Esophagus (tissue), 2 donors: ENCODE measurements at regions not wholly inside any gene's neighbourhood (a gene's known extent, or its start where the extent isn't known, plus 50 kb on each side); places are given as distances from the start of the nearest gene placed in this dataset.
"Not testable (repeated sequence)": the region's sequence is repeated elsewhere in the genome, so short reads cannot be mapped to it uniquely, and the experiment has no call there.

Experiments used
- H3K27ac ChIP-seq, 2 donors: one replicate each; pipeline ENCODE4 v1.5.1; 2013; ENCODE audit warnings: low read depth in 2 of 2, mild to moderate bottlenecking in 2 of 2, inconsistent platforms in 1 of 2, low read length in 1 of 2, moderate library complexity in 1 of 2
- H3K27me3 ChIP-seq, 2 donors: one replicate each; pipeline ENCODE4 v1.6.1; 2013; ENCODE audit warnings: low read length in 2 of 2, control low read depth in 1 of 2, mild to moderate bottlenecking in 1 of 2; ENCODE audit not compliant: insufficient read depth in 2 of 2, control insufficient read depth in 1 of 2
- H3K36me3 ChIP-seq, 2 donors: one replicate each; pipeline ENCODE4 v1.6.1; 2013; ENCODE audit warnings: low read length in 1 of 2; ENCODE audit not compliant: control insufficient read depth in 2 of 2, insufficient read depth in 2 of 2
- H3K4me1 ChIP-seq, 2 donors: one replicate each; pipeline ENCODE4 v1.6.1; 2013; ENCODE audit warnings: low read length in 1 of 2; ENCODE audit not compliant: control insufficient read depth in 2 of 2, insufficient read depth in 2 of 2
- H3K4me3 ChIP-seq, 2 donors: one replicate each; pipeline ENCODE4 v1.5.1; 2013; ENCODE audit warnings: low read length in 2 of 2, mild to moderate bottlenecking in 2 of 2, low read depth in 1 of 2, moderate library complexity in 1 of 2
- H3K9me3 ChIP-seq, 2 donors: one replicate each; pipeline ENCODE4 v1.6.1; 2013; ENCODE audit warnings: mild to moderate bottlenecking in 2 of 2, low read depth in 1 of 2, low read length in 1 of 2, moderate library complexity in 1 of 2; ENCODE audit not compliant: control insufficient read depth in 2 of 2, insufficient read depth in 1 of 2
- WGBS, 2 donors: extraction: QIAGEN DNeasy Blood & Tissue Kit; methylation state at CpG; one replicate each; pipeline ENCODE4 v1.1.7; 2013; 5-methylcytosine and 5-hydroxymethylcytosine counted together
- donor health status: healthy with polysubstance abuse.
- donor health status: Bipolar disorder and iron deficiency.

- Histone ChIP-seq H3K4me3 (no peak overlapping the region), H3K27ac (no peak overlapping the region), H3K9me3 (no peaks in the 10 kb centered on the region), H3K36me3 (no peaks in the 10 kb centered on the region), H3K27me3 (no peaks in the 10 kb centered on the region), H3K4me1 (no peaks in the 10 kb centered on the region)
- WGBS, 2 donors, result 49 to 55% methylated on average over 5 of the region's 5 CpGs
Observed at GRCh38 chr1:196160066-196160795, 448.0 kb downstream of the KCNT2 start.

GRCh38 chr1:196155586-196155985 lies 452.7 kb downstream of the KCNT2 start:
- no peaks in the 10 kb centered on the region for H3K36me3 ChIP-seq

GRCh38 chr1:196152975-196153374 lies 455.3 kb downstream of the KCNT2 start:
- 89 to 91% methylated on average over 5 of the region's 5 CpGs for WGBS, 2 donors
- Histone ChIP-seq H3K36me3 (no peaks in the 10 kb centered on the region), H3K4me1 (peaks cover 0 to 3% of the 10 kb centered on the region in 2 donors), H3K4me3 (no peak overlapping the region), H3K9me3 (no peaks in the 10 kb centered on the region), H3K27ac (no peak overlapping the region), H3K27me3 (no peaks in the 10 kb centered on the region)

More at GRCh38 chr1:196155586-196155985, 452.7 kb downstream of the KCNT2 start:
- no peak overlapping the region for H3K4me3 ChIP-seq
- 87 to 88% methylated on average over 2 of the region's 2 CpGs for WGBS, 2 donors
- H3K9me3 ChIP-seq, result no peaks in the 10 kb centered on the region
- no peaks in the 10 kb centered on the region for H3K27me3 ChIP-seq
- no peak overlapping the region for H3K27ac ChIP-seq
- H3K4me1 ChIP-seq, result peaks cover 0 to 3% of the 10 kb centered on the region in 2 donors

- no peaks in the 10 kb centered on the region for H3K27me3 ChIP-seq
- 38 to 42% methylated on average over 3 of the region's 3 CpGs for WGBS, 2 donors
- H3K9me3 ChIP-seq, result no peaks in the 10 kb centered on the region
- no peak overlapping the region for H3K4me3 ChIP-seq
- no peak overlapping the region for H3K27ac ChIP-seq
- H3K4me1 ChIP-seq, result peaks cover 0 to 3% of the 10 kb centered on the region in 2 donors
- no peaks in the 10 kb centered on the region for H3K36me3 ChIP-seq
Observed at GRCh38 chr1:196152086-196152485, 456.2 kb downstream of the KCNT2 start.

GRCh38 chr1:196148367-196148970 lies 459.8 kb downstream of the KCNT2 start:
- Histone ChIP-seq H3K27me3 (no peaks in the 10 kb centered on the region), H3K36me3 (no peaks in the 10 kb centered on the region), H3K4me1 (peaks cover 0 to 3% of the 10 kb centered on the region in 2 donors), H3K9me3 (no peaks in the 10 kb centered on the region), H3K27ac (no peak overlapping the region), H3K4me3 (no peak overlapping the region)
- 40 to 45% methylated on average over 3 of the region's 3 CpGs for WGBS, 2 donors

- H3K9me3 ChIP-seq, result no peaks in the 10 kb centered on the region
- no peak overlapping the region for H3K4me3 ChIP-seq
- H3K27ac ChIP-seq, result no peak overlapping the region
- no peaks in the 10 kb centered on the region for H3K36me3 ChIP-seq
- H3K27me3 ChIP-seq, result no peaks in the 10 kb centered on the region
- WGBS, 2 donors, result 96 to 97% methylated on average over 2 of the region's 2 CpGs
- H3K4me1 ChIP-seq, result peaks cover 0 to 3% of the 10 kb centered on the region in 2 donors
Observed at GRCh38 chr1:196147530-196147929, 460.7 kb downstream of the KCNT2 start.

- WGBS, 2 donors, result 92 to 96% methylated on average over 5 of the region's 5 CpGs
- not testable (repeated sequence) for H3K27me3 ChIP-seq, H3K9me3 ChIP-seq, H3K4me1 ChIP-seq, H3K4me3 ChIP-seq, H3K36me3 ChIP-seq, H3K27ac ChIP-seq
Observed at GRCh38 chr1:196145151-196145550, 463.1 kb downstream of the KCNT2 start.

GRCh38 chr1:196144588-196144987 lies 463.7 kb downstream of the KCNT2 start:
- Histone ChIP-seq H3K4me1 (no peaks in the 10 kb centered on the region), H3K9me3 (no peaks in the 10 kb centered on the region), H3K27ac (no peak overlapping the region), H3K36me3 (no peaks in the 10 kb centered on the region), H3K27me3 (no peaks in the 10 kb centered on the region), H3K4me3 (no peak overlapping the region)
- WGBS, 2 donors, result 92 to 94% methylated on average over 1 of the region's 1 CpG

GRCh38 chr1:196143602-196144342 lies 464.5 kb downstream of the KCNT2 start:
- H3K27ac ChIP-seq, result no peak overlapping the region
- no peaks in the 10 kb centered on the region for H3K27me3 ChIP-seq
- H3K36me3 ChIP-seq, result no peaks in the 10 kb centered on the region
- no peaks in the 10 kb centered on the region for H3K9me3 ChIP-seq
- WGBS, 2 donors, result 64 to 67% methylated on average over 8 of the region's 8 CpGs
- H3K4me1 ChIP-seq, result no peaks in the 10 kb centered on the region
- no peak overlapping the region for H3K4me3 ChIP-seq
